HG02943 (cell line): ENCODE measurements at regions not wholly inside any gene's neighbourhood (a gene's known extent, or its start where the extent isn't known, plus 50 kb on each side); places are given as distances from the start of the nearest gene placed in this dataset.

ENCODE experiments used
- ATAC-seq: cut with Tn5 transposase; IDR thresholded peaks from one replicate; pipeline ENCODE4 v1.9.1; 2021; ENCODE audit warnings: mild to moderate bottlenecking, low read depth, moderate library complexity; ENCODE audit not compliant: unreplicated experiment

- no peak for ATAC-seq
Observed at GRCh38 chr16:73549984-73550631, 502.2 kb upstream of the ZFHX3 start.

GRCh38 chr16:73547552-73548403 lies 499.9 kb upstream of the ZFHX3 start:
- ATAC-seq, result no peak

GRCh38 chr16:73546341-73546845 lies 498.5 kb upstream of the ZFHX3 start:
- no peak for ATAC-seq

GRCh38 chr16:73545755-73546154 lies 497.8 kb upstream of the ZFHX3 start:
- no peak for ATAC-seq

GRCh38 chr16:73545290-73545689 lies 497.4 kb upstream of the ZFHX3 start:
- no peak for ATAC-seq

- no peak for ATAC-seq
Observed at GRCh38 chr16:73544826-73545225, 496.9 kb upstream of the ZFHX3 start.

- ATAC-seq, result no peak
Observed at GRCh38 chr16:73543970-73544599, 496.2 kb upstream of the ZFHX3 start.

GRCh38 chr16:73543331-73543969 lies 495.5 kb upstream of the ZFHX3 start:
- no peak for ATAC-seq

GRCh38 chr16:73542885-73543284 lies 495.0 kb upstream of the ZFHX3 start:
- no peak for ATAC-seq

GRCh38 chr16:73537921-73538320 lies 490.0 kb upstream of the ZFHX3 start:
- ATAC-seq, result no peak

GRCh38 chr16:73536931-73537330 lies 489.0 kb upstream of the ZFHX3 start:
- no peak for ATAC-seq

- ATAC-seq, result no peak
Observed at GRCh38 chr16:73531021-73531420, 483.1 kb upstream of the ZFHX3 start.

GRCh38 chr16:73530529-73530928 lies 482.6 kb upstream of the ZFHX3 start:
- no peak for ATAC-seq

- no peak for ATAC-seq
Observed at GRCh38 chr16:73529303-73530012, 481.5 kb upstream of the ZFHX3 start.

- ATAC-seq, result no peak
Observed at GRCh38 chr16:73527187-73527586, 479.3 kb upstream of the ZFHX3 start.

- ATAC-seq, result no peak
Observed at GRCh38 chr16:73526011-73526804, 478.3 kb upstream of the ZFHX3 start.

- ATAC-seq, result no peak
Observed at GRCh38 chr16:73523209-73523608, 475.3 kb upstream of the ZFHX3 start.

- ATAC-seq, result no peak
Observed at GRCh38 chr16:73521499-73521898, 473.6 kb upstream of the ZFHX3 start.

- no peak for ATAC-seq
Observed at GRCh38 chr16:73515616-73516015, 467.7 kb upstream of the ZFHX3 start.
